H1 (cell line): ENCODE measurements at regions not wholly inside any gene's neighbourhood (a gene's known extent, or its start where the extent isn't known, plus 50 kb on each side); places are given as distances from the start of the nearest gene placed in this dataset.

Experiments used
- CTCF ChIA-PET: fragments of 300-600 bp; sonication (Branson Sonifier 250); formaldehyde crosslinking; loops from one replicate; lab custom pipeline; 2021; ENCODE audit not compliant: partially characterized antibody; lab: Charles Lee
- POLR2A ChIA-PET: fragments of 300-600 bp; sonication (Branson Sonifier 250); formaldehyde crosslinking; loops from one replicate; lab custom pipeline; 2021; ENCODE audit warnings: inconsistent platforms; ENCODE audit not compliant: partially characterized antibody; lab: Charles Lee
- DNase-seq, 2 experiments: peaks; one replicate each; pipeline versions ENCODE4 v3.0.0 to v3.0.0-alpha.2; 2010 to 2022; ENCODE audit warnings: low spot score in 2 of 2, low read depth in 1 of 2, mixed read lengths in 1 of 2
- FAIRE-seq: peaks from 2 replicates; lab custom pipeline; 2011; peaks lifted over from hg19 to GRCh38; lab: Jason Lieb, UNC
- H2AFZ ChIP-seq: 2 replicates; pipeline ENCODE4 v1.8.1; 2012; ENCODE audit warnings: low read length, inconsistent platforms
- H2AK5ac ChIP-seq: 2 replicates; pipeline ENCODE4 v1.6.1; 2013; ENCODE audit warnings: low read depth, low read length
- H2BK120ac ChIP-seq: replicated peaks from 2 replicates; pipeline ENCODE3; 2013; ENCODE audit warnings: low read depth, low read length, inconsistent platforms
- H2BK12ac ChIP-seq: 2 replicates; pipeline ENCODE4 v1.6.1; 2013; ENCODE audit warnings: low read depth, low read length
- H2BK15ac ChIP-seq: 2 replicates; pipeline ENCODE4 v1.6.1; 2013; ENCODE audit warnings: low read length
- H2BK20ac ChIP-seq: 2 replicates; pipeline ENCODE4 v1.6.1; 2013; ENCODE audit warnings: low read length
- H2BK5ac ChIP-seq: 2 replicates; pipeline ENCODE4 v1.6.1; 2013; ENCODE audit warnings: low read depth, low read length
- H3K14ac ChIP-seq: 2 replicates; pipeline ENCODE4 v1.6.1; 2013; ENCODE audit warnings: inconsistent platforms; ENCODE audit not compliant: insufficient read length
- H3K18ac ChIP-seq: 2 replicates; pipeline ENCODE4 v1.6.1; 2013; ENCODE audit warnings: low read length; ENCODE audit errors: extremely low read depth
- H3K23ac ChIP-seq: 2 replicates; pipeline ENCODE4 v1.6.1; 2013; ENCODE audit warnings: inconsistent platforms; ENCODE audit not compliant: insufficient read length
- H3K23me2 ChIP-seq: 2 replicates; pipeline ENCODE4 v1.6.1; 2013; ENCODE audit warnings: low read depth, low read length
- H3K27ac ChIP-seq: 2 replicates; pipeline ENCODE4 v1.6.1; 2011; ENCODE audit warnings: low read depth, low read length, inconsistent platforms
- H3K27me3 ChIP-seq, 4 experiments: replicated peaks in 1 of 4; 1 replicate in 1 of 4; 2 replicates in 3 of 4; pipeline versions ENCODE4 v1.6.1 to v1.8.1; 2011 to 2013; ENCODE audit warnings: low read length in 3 of 4, mild to moderate bottlenecking in 3 of 4, inconsistent platforms in 2 of 4, mixed read lengths in 2 of 4, moderate library complexity in 1 of 4; ENCODE audit not compliant: control insufficient read depth in 3 of 4, insufficient read depth in 3 of 4; ENCODE audit errors: extremely low read depth in 1 of 4
- H3K36me3 ChIP-seq, 4 experiments: 2 replicates each; pipeline versions ENCODE4 v1.6.1 to v1.8.1; 2011 to 2013; ENCODE audit warnings: mild to moderate bottlenecking in 4 of 4, low read length in 3 of 4, moderate library complexity in 2 of 4, control low read depth in 1 of 4, inconsistent platforms in 1 of 4; ENCODE audit not compliant: insufficient read depth in 4 of 4, control insufficient read depth in 2 of 4
- H3K4ac ChIP-seq: replicated peaks from 2 replicates; pipeline ENCODE3; 2013; ENCODE audit warnings: low read length, low read depth, mixed read lengths, inconsistent platforms; ENCODE audit not compliant: insufficient read length
- H3K4me1 ChIP-seq, 4 experiments: replicated peaks in 1 of 4; 1 replicate in 1 of 4; 2 replicates in 3 of 4; pipeline versions ENCODE4 v1.6.1 to v1.8.1; 2011 to 2013; ENCODE audit warnings: low read length in 3 of 4, inconsistent platforms in 2 of 4, mixed read lengths in 1 of 4; ENCODE audit not compliant: insufficient read depth in 4 of 4, control insufficient read depth in 3 of 4
- H3K4me2 ChIP-seq, 2 experiments: 2 replicates each; pipeline versions ENCODE4 v1.6.1 to v1.8.1; 2011 to 2013; ENCODE audit warnings: low read depth in 2 of 2, low read length in 2 of 2, control low read depth in 1 of 2, inconsistent platforms in 1 of 2, mild to moderate bottlenecking in 1 of 2; ENCODE audit not compliant: insufficient read depth in 1 of 2
- H3K4me3 ChIP-seq, 4 experiments: fragments of 200-600, 300-600 bp in 1 of 4; sonication (generic), shearing (Covaris generic), sonication (Bioruptor Twin) in 1 of 4; 2 replicates each; pipeline versions ENCODE4 v1.5.1 to v1.8.1; 2011 to 2016; ENCODE audit warnings: low read length in 4 of 4, low read depth in 3 of 4, control low read depth in 2 of 4, inconsistent platforms in 2 of 4, mild to moderate bottlenecking in 2 of 4, mixed read lengths in 1 of 4, moderate library complexity in 1 of 4; ENCODE audit not compliant: insufficient read depth in 2 of 4; ENCODE audit errors: extremely low read depth in 1 of 4
- H3K56ac ChIP-seq: replicated peaks from 2 replicates; pipeline ENCODE3; 2013; ENCODE audit warnings: low read depth, mild to moderate bottlenecking, mixed read lengths, low read length, inconsistent platforms; ENCODE audit not compliant: insufficient read length
- H3K79me1 ChIP-seq: 2 replicates; pipeline ENCODE4 v1.6.1; 2013; ENCODE audit warnings: low read depth, low read length, control low read depth
- H3K79me2 ChIP-seq, 2 experiments: 2 replicates each; pipeline versions ENCODE4 v1.6.1 to v1.8.1; 2012 to 2013; ENCODE audit warnings: low read length in 2 of 2, mild to moderate bottlenecking in 2 of 2, inconsistent platforms in 1 of 2; ENCODE audit not compliant: insufficient read depth in 2 of 2, control insufficient read depth in 1 of 2
- H3K9ac ChIP-seq, 4 experiments: replicated peaks in 1 of 4; 1 replicate in 1 of 4; 2 replicates in 3 of 4; pipeline versions ENCODE4 v1.6.1 to v1.8.1; 2011 to 2013; ENCODE audit warnings: low read depth in 3 of 4, low read length in 3 of 4, control low read depth in 2 of 4, mild to moderate bottlenecking in 2 of 4, moderate library complexity in 2 of 4, inconsistent platforms in 1 of 4; ENCODE audit errors: extremely low read depth in 1 of 4
- H3K9me3 ChIP-seq, 2 experiments: 2 replicates each; pipeline versions ENCODE4 v1.6.1 to v1.8.1; 2012 to 2013; ENCODE audit warnings: mild to moderate bottlenecking in 2 of 2, moderate library complexity in 2 of 2, control low read depth in 1 of 2, inconsistent platforms in 1 of 2, low read depth in 1 of 2, low read length in 1 of 2, mixed read lengths in 1 of 2; ENCODE audit not compliant: insufficient read depth in 2 of 2
- H4K20me1 ChIP-seq, 2 experiments: replicated peaks in 1 of 2; 2 replicates each; pipeline versions ENCODE3 to v1.8.1; 2011 to 2013; ENCODE audit warnings: inconsistent platforms in 2 of 2, low read length in 2 of 2, mild to moderate bottlenecking in 1 of 2; ENCODE audit not compliant: insufficient read depth in 2 of 2, control insufficient read depth in 1 of 2
- H4K5ac ChIP-seq: 2 replicates; pipeline ENCODE4 v1.6.1; 2013; ENCODE audit warnings: low read length, low read depth, mixed read lengths, inconsistent platforms; ENCODE audit not compliant: insufficient read length
- H4K8ac ChIP-seq: 2 replicates; pipeline ENCODE4 v1.8.0; 2013; ENCODE audit warnings: mild to moderate bottlenecking, moderate library complexity, low read length, inconsistent platforms; ENCODE audit not compliant: insufficient read depth; ENCODE audit errors: extremely low read depth
- H4K91ac ChIP-seq: replicated peaks from 2 replicates; pipeline ENCODE3; 2013; ENCODE audit warnings: low read length, mixed read lengths, inconsistent platforms; ENCODE audit not compliant: insufficient read length
- CREB1 ChIP-seq: IDR thresholded peaks from 2 replicates; pipeline ENCODE4 v1.6.1; 2012; ENCODE audit warnings: inconsistent platforms
- CTBP2 ChIP-seq: IDR thresholded peaks from 2 replicates; pipeline ENCODE4 v1.7.0; 2011; ENCODE audit warnings: borderline replicate concordance, mild to moderate bottlenecking, moderate library complexity, mixed read lengths, low read length; ENCODE audit not compliant: insufficient read depth, insufficient read length
- GTF2F1 ChIP-seq: IDR thresholded peaks from 2 replicates; pipeline ENCODE4 v1.6.1; 2012; ENCODE audit warnings: low read depth, low read length, improper control_type of control experiment, borderline replicate concordance
- JUND ChIP-seq: IDR thresholded peaks from 2 replicates; pipeline ENCODE4 v1.6.1; 2011; ENCODE audit warnings: mild to moderate bottlenecking, improper control_type of control experiment, low read length
- KDM5A ChIP-seq: fragments of 200-600 bp; IDR thresholded peaks from 2 replicates; pipeline ENCODE4 v1.7.1; 2012; ENCODE audit warnings: mild to moderate bottlenecking, low read length, inconsistent platforms, mixed read lengths
- MAFK ChIP-seq: IDR thresholded peaks from 2 replicates; pipeline ENCODE4 v1.6.1; 2012; ENCODE audit warnings: low read depth, mild to moderate bottlenecking, improper control_type of control experiment, low read length
- PHF8 ChIP-seq: fragments of 200-600 bp; sonication (generic); conservative IDR thresholded peaks from 2 replicates; pipeline ENCODE4 v1.7.1; 2012; ENCODE audit warnings: low read depth, mild to moderate bottlenecking, inconsistent platforms, low read length, moderate library complexity
- RBBP5 ChIP-seq: IDR thresholded peaks from 2 replicates; pipeline ENCODE4 v1.7.1; 2012; ENCODE audit warnings: low read depth, mild to moderate bottlenecking, inconsistent platforms, low read length, moderate library complexity, borderline replicate concordance
- SAP30 ChIP-seq: fragments of 300-600 bp; sonication (generic); IDR thresholded peaks from 2 replicates; pipeline ENCODE4 v1.7.1; 2012; ENCODE audit warnings: low read length, moderate library complexity, mild to moderate bottlenecking, inconsistent platforms; ENCODE audit not compliant: insufficient read depth, insufficient replicate concordance
- SIN3A ChIP-seq, 2 experiments: IDR thresholded peaks in 1 of 2; conservative IDR thresholded peaks in 1 of 2; 2 replicates each; pipeline ENCODE4 v1.6.1; 2011 to 2012; ENCODE audit warnings: low read length in 2 of 2, improper control_type of control experiment in 1 of 2, low read depth in 1 of 2, mild to moderate bottlenecking in 1 of 2
- SIX5 ChIP-seq: IDR thresholded peaks from 2 replicates; pipeline ENCODE4 v1.6.1; 2011; ENCODE audit warnings: mild to moderate bottlenecking, low read depth, low read length
- TCF12 ChIP-seq: IDR thresholded peaks from 2 replicates; pipeline ENCODE4 v1.6.1; 2011; ENCODE audit warnings: low read depth, mild to moderate bottlenecking, low read length
- TEAD4 ChIP-seq: IDR thresholded peaks from 2 replicates; pipeline ENCODE4 v1.6.1; 2012; ENCODE audit warnings: low read depth, low read length, inconsistent platforms, mixed read lengths
- USF2 ChIP-seq: IDR thresholded peaks from 2 replicates; pipeline ENCODE4 v1.6.1; 2011; ENCODE audit warnings: low read length, improper control_type of control experiment
- WGBS, 2 experiments: shearing (Covaris generic) in 1 of 2; methylation state at CpG; one replicate each; pipeline versions ENCODE4 v1.1.6 to v1.1.7; 2013 to 2015; ENCODE audit warnings: low lambda C conversion rate in 2 of 2, mixed read lengths in 2 of 2, inconsistent platforms in 1 of 2, low coverage in 1 of 2, missing lambda C conversion rate in 1 of 2; ENCODE audit not compliant: insufficient replicate concordance in 2 of 2, insufficient coverage in 1 of 2, insufficient read length in 1 of 2; ENCODE audit errors: extremely low coverage in 1 of 2, missing lambda C conversion rate in 1 of 2; 5-methylcytosine and 5-hydroxymethylcytosine counted together

GRCh38 chr15:26378304-26378703 is 394.6 kb downstream of the GABRB3 start:
- H3K9me3 ChIP-seq = peaks cover 0 to 2% of the 10 kb centered on the region in 2 experiments; a peak in 1 of 4 replicates
- TF ChIP-seq TCF12 (no peak), CREB1 (no peak), TEAD4 (no peak), KDM5A (no peak), SIX5 (no peak), USF2 (no peak), PHF8 (no peak), GTF2F1 (no peak), MAFK (no peak), SAP30 (no peak), RBBP5 (no peak), SIN3A (conservative IDR thresholded peaks at IDR 0.05 in 1 of 2, IDR thresholded peaks at IDR 0.05 in 1 of 2; ENCODE audit: low read depth in 1 of 2, low read length in 2 of 2) (no peak), CTBP2 (no peak), JUND (no peak)

More at GRCh38 chr15:26378304-26378703, 394.6 kb downstream of the GABRB3 start:
- Histone ChIP-seq H2BK120ac (no peak overlapping the region), H3K23me2 (no peaks in the 10 kb centered on the region; the same call in 1 of the 2 replicates), H3K4ac (no peak overlapping the region), H2AFZ (no peak overlapping the region), H4K20me1 (no peaks in the 10 kb centered on the region), H3K23ac (no peak overlapping the region), H2AK5ac (no peak overlapping the region), H3K27ac (no peak overlapping the region), H3K79me1 (no peaks in the 10 kb centered on the region), H4K8ac (no peak overlapping the region), H2BK20ac (no peak overlapping the region), H2BK15ac (no peak overlapping the region), H4K5ac (no peak overlapping the region), H3K4me3 (no peak overlapping the region), H3K27me3 (peaks cover 0 to 1% (median 0%) of the 10 kb centered on the region in 4 experiments; a peak in 2 of 7 replicates), H3K36me3 (no peaks in the 10 kb centered on the region), H4K91ac (no peak overlapping the region), H3K56ac (no peak overlapping the region), H3K4me2 (no peak overlapping the region), H2BK5ac (no peak overlapping the region), H3K14ac (no peak overlapping the region), H2BK12ac (no peak overlapping the region), H3K4me1 (no peaks in the 10 kb centered on the region), H3K79me2 (no peaks in the 10 kb centered on the region), H3K18ac (no peak overlapping the region), H3K9ac (no peak overlapping the region)
- FAIRE-seq (no peak), DNase-seq (no peak)
- CTCF ChIA-PET = no interaction called here
- POLR2A ChIA-PET = no interaction called here
- WGBS, 2 experiments = 68% methylated on average over 2 of the region's 2 CpGs; no CpG with 5 or more reads in 1 of the 2 experiments
